Omental fat pad (tissue), 3 donors: ENCODE measurements at regions not wholly inside any gene's neighbourhood (a gene's known extent, or its start where the extent isn't known, plus 50 kb on each side); places are given as distances from the start of the nearest gene placed in this dataset.

Experiments used
- ATAC-seq: fragments of 150-250 bp; one replicate; pipeline ENCODE4 v1.9.1; 2016; ENCODE audit warnings: mild to moderate bottlenecking, moderate library complexity; ENCODE audit not compliant: low FRiP score
- DNase-seq: peaks from one replicate; pipeline ENCODE4 v3.0.0-alpha.2; 2019; ENCODE audit warnings: low spot score
- CTCF ChIP-seq, 3 donors: fragments of 450-650 bp; IDR thresholded peaks; one replicate each; pipeline ENCODE4 v1.5.1; 2016 to 2017; ENCODE audit warnings: antibody characterized with exemption in 3 of 3, mild to moderate bottlenecking in 3 of 3, moderate library complexity in 2 of 3

- ATAC-seq (no peak), DNase-seq (no peak)
- TF ChIP-seq CTCF (IDR thresholded peaks at IDR 0.05), result no peak
These were observed 52.2 kb upstream of the SPACA1 start for GRCh38 chr6:87995461-87995860.

GRCh38 chr6:87993356-87993755 is 54.3 kb upstream of the SPACA1 start:
- ATAC-seq, result no peak
- DNase-seq, result no peak
- TF ChIP-seq CTCF (IDR thresholded peaks at IDR 0.05), result no peak

- no peak for DNase-seq
- no peak for TF ChIP-seq CTCF (IDR thresholded peaks at IDR 0.05)
These were observed 56.8 kb upstream of the SPACA1 start for GRCh38 chr6:87990871-87991270.

GRCh38 chr6:87982134-87982533 is 65.5 kb upstream of the SPACA1 start:
- no peak for TF ChIP-seq CTCF (IDR thresholded peaks at IDR 0.05)
- DNase-seq, result no peak

More at GRCh38 chr6:87990871-87991270, 56.8 kb upstream of the SPACA1 start:
- ATAC-seq, result no peak

GRCh38 chr6:87979737-87980136 is 67.9 kb upstream of the SPACA1 start:
- no peak for DNase-seq
- TF ChIP-seq CTCF (IDR thresholded peaks at IDR 0.05), result no peak
- ATAC-seq, result no peak

More at GRCh38 chr6:87982134-87982533, 65.5 kb upstream of the SPACA1 start:
- ATAC-seq, result no peak

GRCh38 chr6:87976616-87977015 is 71.0 kb upstream of the SPACA1 start:
- TF ChIP-seq CTCF (IDR thresholded peaks at IDR 0.05), result no peak
- ATAC-seq (no peak), DNase-seq (no peak)

- ATAC-seq (no peak), DNase-seq (no peak)
- TF ChIP-seq CTCF (IDR thresholded peaks at IDR 0.05), result no peak
These were observed 72.1 kb upstream of the SPACA1 start for GRCh38 chr6:87975561-87975960.
